ENCODE measurements at regions not wholly inside any gene's neighbourhood (a gene's known extent, or its start where the extent isn't known, plus 50 kb on each side); places are given as distances from the start of the nearest gene placed in this dataset.

GRCh38 chr6:90712114-90712513 lies 125.2 kb upstream of the MAP3K7 start:
- H3K36me3 ChIP-seq = no peaks in the 10 kb centered on the region
- no peaks in the 10 kb centered on the region for H3K27me3 ChIP-seq (replicated peaks; ENCODE audit: insufficient read depth)
- H3K4me3 ChIP-seq = no peak overlapping the region
- TF ChIP-seq, protein P1, sequence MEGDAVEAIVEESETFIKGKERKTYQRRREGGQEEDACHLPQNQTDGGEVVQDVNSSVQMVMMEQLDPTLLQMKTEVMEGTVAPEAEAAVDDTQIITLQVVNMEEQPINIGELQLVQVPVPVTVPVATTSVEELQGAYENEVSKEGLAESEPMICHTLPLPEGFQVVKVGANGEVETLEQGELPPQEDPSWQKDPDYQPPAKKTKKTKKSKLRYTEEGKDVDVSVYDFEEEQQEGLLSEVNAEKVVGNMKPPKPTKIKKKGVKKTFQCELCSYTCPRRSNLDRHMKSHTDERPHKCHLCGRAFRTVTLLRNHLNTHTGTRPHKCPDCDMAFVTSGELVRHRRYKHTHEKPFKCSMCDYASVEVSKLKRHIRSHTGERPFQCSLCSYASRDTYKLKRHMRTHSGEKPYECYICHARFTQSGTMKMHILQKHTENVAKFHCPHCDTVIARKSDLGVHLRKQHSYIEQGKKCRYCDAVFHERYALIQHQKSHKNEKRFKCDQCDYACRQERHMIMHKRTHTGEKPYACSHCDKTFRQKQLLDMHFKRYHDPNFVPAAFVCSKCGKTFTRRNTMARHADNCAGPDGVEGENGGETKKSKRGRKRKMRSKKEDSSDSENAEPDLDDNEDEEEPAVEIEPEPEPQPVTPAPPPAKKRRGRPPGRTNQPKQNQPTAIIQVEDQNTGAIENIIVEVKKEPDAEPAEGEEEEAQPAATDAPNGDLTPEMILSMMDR (IDR thresholded peaks at IDR 0.05) = no peak
- no peak overlapping the region for H3K27ac ChIP-seq
- no peaks in the 10 kb centered on the region for H3K4me1 ChIP-seq (ENCODE audit: control insufficient read depth in 1 of 2, low read depth in 2 of 2)
- no peaks in the 10 kb centered on the region for H3K9me3 ChIP-seq
- ATAC-seq (ENCODE audit: insufficient number of reproducible peaks, low FRiP score, low read depth) (no peak), DNase-seq (ENCODE audit: low spot score) (no peak)

DNA sequence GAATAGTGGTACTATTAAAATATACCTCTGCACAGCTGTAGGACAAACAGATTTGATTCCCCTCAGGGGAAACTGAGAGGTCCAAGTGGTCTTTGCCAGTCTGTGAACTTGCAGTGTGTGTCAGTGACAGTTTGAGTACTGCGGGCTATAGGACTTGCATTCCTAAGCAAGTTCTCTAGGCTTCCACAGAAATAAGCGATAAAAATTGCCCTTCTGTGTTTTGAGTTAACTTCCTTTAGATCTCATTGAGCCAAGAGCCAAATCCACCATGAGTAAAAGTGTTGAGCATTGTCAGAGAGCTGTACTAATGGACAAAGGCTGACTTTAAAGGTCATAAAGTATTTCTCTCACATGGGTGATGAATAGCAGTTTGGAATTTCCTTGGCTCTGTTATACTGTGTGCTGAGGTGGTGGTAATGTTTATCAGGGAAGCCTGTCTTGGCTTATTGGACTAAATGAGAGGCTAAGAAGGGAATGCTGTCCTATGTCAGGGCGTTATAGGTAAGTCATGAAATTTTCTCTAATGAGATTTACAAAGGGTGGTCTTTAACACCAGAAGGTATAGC lies 122.6 kb upstream of the MAP3K7 start:
- DNase-seq (ENCODE audit: low spot score) (no peak), ATAC-seq (ENCODE audit: insufficient number of reproducible peaks, low FRiP score, low read depth) (no peak)
- H3K27ac ChIP-seq = no peak overlapping the region
- no peaks in the 10 kb centered on the region for H3K27me3 ChIP-seq (replicated peaks; ENCODE audit: insufficient read depth)
- no peaks in the 10 kb centered on the region for H3K36me3 ChIP-seq
- no peaks in the 10 kb centered on the region for H3K4me1 ChIP-seq (ENCODE audit: control insufficient read depth in 1 of 2, low read depth in 2 of 2)
- H3K4me3 ChIP-seq = no peak overlapping the region
- H3K9me3 ChIP-seq = no peaks in the 10 kb centered on the region
- TF ChIP-seq, protein P1 (IDR thresholded peaks at IDR 0.05) = no peak

DNA sequence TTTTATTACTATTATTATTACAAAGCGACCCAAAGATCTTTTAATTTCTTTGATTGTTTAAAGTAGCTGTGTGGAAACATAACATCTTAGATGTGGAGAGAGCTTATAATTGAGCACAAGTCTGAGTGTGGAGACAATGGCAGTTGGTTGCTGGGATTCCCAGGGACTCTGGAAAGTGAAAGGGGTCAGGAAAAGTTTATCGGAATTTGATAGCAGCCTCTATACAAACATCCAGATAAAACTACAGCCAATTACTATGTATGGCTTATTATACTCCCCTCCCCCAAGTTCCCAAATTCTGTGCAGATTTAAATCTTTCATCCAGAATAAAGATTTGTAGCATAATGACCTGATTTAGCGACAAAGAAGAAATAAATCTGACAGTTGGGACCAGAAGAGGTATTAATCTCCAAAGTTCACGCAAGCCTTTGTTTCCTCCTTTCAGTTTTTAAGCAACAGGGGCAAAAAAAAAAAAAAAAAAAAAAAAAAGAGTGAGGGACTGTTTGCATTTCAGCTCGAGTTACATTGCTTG lies 121.4 kb upstream of the MAP3K7 start:
- TF ChIP-seq, protein P1 (IDR thresholded peaks at IDR 0.05) = no peak
- DNase-seq (ENCODE audit: low spot score) = no peak

GRCh38 chr6:90707246-90707645 lies 120.4 kb upstream of the MAP3K7 start:
- Histone ChIP-seq H3K27ac (no peak overlapping the region), H3K9me3 (no peaks in the 10 kb centered on the region), H3K36me3 (no peaks in the 10 kb centered on the region), H3K4me3 (no peak overlapping the region), H3K4me1 (ENCODE audit: control insufficient read depth in 1 of 2, low read depth in 2 of 2) (no peaks in the 10 kb centered on the region), H3K27me3 (replicated peaks; ENCODE audit: insufficient read depth) (no peaks in the 10 kb centered on the region)
- TF ChIP-seq, protein P1 (IDR thresholded peaks at IDR 0.05) = no peak
- ATAC-seq (ENCODE audit: insufficient number of reproducible peaks, low FRiP score, low read depth) (no peak), DNase-seq (ENCODE audit: low spot score) (no peak)

More for the DNA sequence above, 121.4 kb upstream of the MAP3K7 start:
- no peak for ATAC-seq (ENCODE audit: insufficient number of reproducible peaks, low FRiP score, low read depth)
- H3K27me3 ChIP-seq (replicated peaks; ENCODE audit: insufficient read depth) = no peaks in the 10 kb centered on the region
- H3K27ac ChIP-seq = no peak overlapping the region
- no peaks in the 10 kb centered on the region for H3K4me1 ChIP-seq (ENCODE audit: control insufficient read depth in 1 of 2, low read depth in 2 of 2)
- H3K4me3 ChIP-seq = no peak overlapping the region
- H3K36me3 ChIP-seq = no peaks in the 10 kb centered on the region
- H3K9me3 ChIP-seq = no peaks in the 10 kb centered on the region

DNA sequence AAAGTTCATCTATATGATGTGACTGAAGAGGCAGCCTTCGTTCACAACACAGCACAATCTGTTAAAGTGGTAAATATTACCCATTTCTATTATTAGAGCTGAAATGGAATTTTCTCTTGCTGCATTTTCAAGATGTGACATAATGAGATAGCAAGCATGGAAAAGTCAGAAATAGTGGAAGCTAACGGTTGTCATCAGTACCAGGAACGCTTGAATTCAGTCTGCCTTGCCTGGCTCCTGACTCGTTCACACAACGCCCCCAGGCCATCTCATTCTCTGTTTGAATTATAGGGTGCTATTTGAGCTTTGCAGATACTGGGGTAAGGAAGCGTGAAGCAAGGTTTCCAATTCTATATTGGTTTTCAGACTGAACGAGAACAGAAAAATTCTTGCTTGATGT lies 116.5 kb upstream of the MAP3K7 start:
- no peak for ATAC-seq (ENCODE audit: insufficient number of reproducible peaks, low FRiP score, low read depth)
- Histone ChIP-seq H3K36me3 (no peaks in the 10 kb centered on the region), H3K9me3 (no peaks in the 10 kb centered on the region), H3K4me3 (no peak overlapping the region), H3K27me3 (replicated peaks; ENCODE audit: insufficient read depth) (no peaks in the 10 kb centered on the region), H3K4me1 (ENCODE audit: control insufficient read depth in 1 of 2, low read depth in 2 of 2) (no peaks in the 10 kb centered on the region), H3K27ac (no peak overlapping the region)
- DNase-seq (ENCODE audit: low spot score) = no peak
- TF ChIP-seq, protein P1 (IDR thresholded peaks at IDR 0.05) = no peak

Measured in thoracic aorta (tissue), 2 donors.